H1 (cell line): ENCODE measurements at regions not wholly inside any gene's neighbourhood (a gene's known extent, or its start where the extent isn't known, plus 50 kb on each side); places are given as distances from the start of the nearest gene placed in this dataset.

Source experiments
- CTBP2 ChIP-seq: IDR thresholded peaks from 2 replicates; pipeline ENCODE4 v1.7.0; 2011; ENCODE audit warnings: borderline replicate concordance, mild to moderate bottlenecking, moderate library complexity, mixed read lengths, low read length; ENCODE audit not compliant: insufficient read depth, insufficient read length
- EP300 ChIP-seq, 2 experiments: IDR thresholded peaks; 1 replicate in 1 of 2; 2 replicates in 1 of 2; pipeline ENCODE4 v1.6.1; 2011 to 2012; ENCODE audit warnings: low read depth in 2 of 2, low read length in 2 of 2, mild to moderate bottlenecking in 2 of 2, borderline replicate concordance in 1 of 2, inconsistent platforms in 1 of 2, moderate library complexity in 1 of 2
- NRF1 ChIP-seq: IDR thresholded peaks from 2 replicates; pipeline ENCODE4 v1.6.1; 2011; ENCODE audit warnings: mild to moderate bottlenecking, low read depth, low read length, improper control_type of control experiment
- RXRA ChIP-seq: IDR thresholded peaks from 2 replicates; pipeline ENCODE4 v1.6.1; 2011; ENCODE audit warnings: low read depth, mild to moderate bottlenecking, low read length, moderate library complexity; ENCODE audit not compliant: insufficient read depth
- SP4 ChIP-seq: IDR thresholded peaks from 2 replicates; pipeline ENCODE4 v1.6.1; 2012; ENCODE audit warnings: low read length, inconsistent platforms
- TF ChIP-seq, protein P1 (sequence below): IDR thresholded peaks from 2 replicates; pipeline ENCODE4 v1.6.1; 2012; ENCODE audit warnings: low read length, inconsistent platforms
- TF ChIP-seq, protein P2 (sequence below): IDR thresholded peaks from 2 replicates; pipeline ENCODE4 v1.6.1; 2012; ENCODE audit warnings: inconsistent platforms

DNA sequence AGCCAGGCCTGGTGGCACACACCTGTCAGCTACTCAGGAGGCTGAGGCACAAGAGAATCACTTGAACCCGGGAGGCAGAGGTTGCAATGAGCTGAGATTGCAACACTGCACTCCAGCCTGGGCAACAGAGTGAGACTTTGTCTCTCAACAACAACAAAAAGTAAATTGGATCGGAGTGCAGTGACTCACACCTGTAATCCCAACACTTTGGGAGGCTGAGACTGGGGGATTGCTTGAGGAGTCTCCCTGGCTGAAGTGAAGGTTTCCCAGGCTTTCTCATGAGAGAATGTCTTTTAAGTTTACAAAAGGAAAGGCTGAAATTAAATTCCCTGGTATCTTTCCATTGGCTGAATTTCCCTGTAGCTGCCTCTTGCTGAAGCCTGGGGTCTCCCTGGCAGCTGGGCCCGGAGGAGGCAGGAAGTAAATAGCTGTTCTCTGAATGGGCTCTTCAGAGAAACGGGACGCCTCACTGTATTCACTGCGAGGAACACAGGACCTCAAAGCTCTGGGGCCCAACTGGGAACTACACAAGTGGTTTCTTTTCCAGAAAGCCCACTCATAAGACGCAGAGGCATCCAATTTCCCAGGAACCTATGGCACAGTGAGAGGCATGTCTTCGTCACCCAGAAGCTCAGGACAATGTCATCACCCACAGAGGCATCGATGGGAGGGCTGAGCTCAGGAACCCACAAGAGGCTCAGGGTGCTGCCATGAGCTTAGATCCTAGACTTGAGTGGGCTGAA is 77.4 kb upstream of the SMURF2 start (continued):
- TF ChIP-seq EP300 (IDR thresholded peaks at IDR 0.05; ENCODE audit: borderline replicate concordance in 1 of 2, low read depth in 2 of 2, low read length in 2 of 2) (no peak), RXRA (no peak), SP4 (no peak), CTBP2 (no peak), NRF1 (no peak)
- TF ChIP-seq, protein P1, sequence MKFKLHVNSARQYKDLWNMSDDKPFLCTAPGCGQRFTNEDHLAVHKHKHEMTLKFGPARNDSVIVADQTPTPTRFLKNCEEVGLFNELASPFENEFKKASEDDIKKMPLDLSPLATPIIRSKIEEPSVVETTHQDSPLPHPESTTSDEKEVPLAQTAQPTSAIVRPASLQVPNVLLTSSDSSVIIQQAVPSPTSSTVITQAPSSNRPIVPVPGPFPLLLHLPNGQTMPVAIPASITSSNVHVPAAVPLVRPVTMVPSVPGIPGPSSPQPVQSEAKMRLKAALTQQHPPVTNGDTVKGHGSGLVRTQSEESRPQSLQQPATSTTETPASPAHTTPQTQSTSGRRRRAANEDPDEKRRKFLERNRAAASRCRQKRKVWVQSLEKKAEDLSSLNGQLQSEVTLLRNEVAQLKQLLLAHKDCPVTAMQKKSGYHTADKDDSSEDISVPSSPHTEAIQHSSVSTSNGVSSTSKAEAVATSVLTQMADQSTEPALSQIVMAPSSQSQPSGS, result no peak
- TF ChIP-seq, protein P2, sequence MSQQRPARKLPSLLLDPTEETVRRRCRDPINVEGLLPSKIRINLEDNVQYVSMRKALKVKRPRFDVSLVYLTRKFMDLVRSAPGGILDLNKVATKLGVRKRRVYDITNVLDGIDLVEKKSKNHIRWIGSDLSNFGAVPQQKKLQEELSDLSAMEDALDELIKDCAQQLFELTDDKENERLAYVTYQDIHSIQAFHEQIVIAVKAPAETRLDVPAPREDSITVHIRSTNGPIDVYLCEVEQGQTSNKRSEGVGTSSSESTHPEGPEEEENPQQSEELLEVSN, result no peak
